22Rv1 (cell line): ENCODE measurements at regions not wholly inside any gene's neighbourhood (a gene's known extent, or its start where the extent isn't known, plus 50 kb on each side); places are given as distances from the start of the nearest gene placed in this dataset.
"Not testable (repeated sequence)": the region's sequence is repeated elsewhere in the genome, so short reads cannot be mapped to it uniquely, and the experiment has no call there.

Source experiments
- H3K27ac ChIP-seq: fragments of 450-650 bp; 2 replicates; pipeline ENCODE4 v1.5.1; 2017
- ZFX ChIP-seq: fragments of 450-650 bp; IDR thresholded peaks from 2 replicates; pipeline ENCODE4 v1.6.1; 2017; ENCODE audit warnings: antibody characterized with exemption, borderline replicate concordance
- TF ChIP-seq, protein P1 (sequence below): fragments of 450-650 bp; IDR thresholded peaks from 2 replicates; pipeline ENCODE4 v1.5.1; 2017; ENCODE audit warnings: mild to moderate bottlenecking

DNA sequence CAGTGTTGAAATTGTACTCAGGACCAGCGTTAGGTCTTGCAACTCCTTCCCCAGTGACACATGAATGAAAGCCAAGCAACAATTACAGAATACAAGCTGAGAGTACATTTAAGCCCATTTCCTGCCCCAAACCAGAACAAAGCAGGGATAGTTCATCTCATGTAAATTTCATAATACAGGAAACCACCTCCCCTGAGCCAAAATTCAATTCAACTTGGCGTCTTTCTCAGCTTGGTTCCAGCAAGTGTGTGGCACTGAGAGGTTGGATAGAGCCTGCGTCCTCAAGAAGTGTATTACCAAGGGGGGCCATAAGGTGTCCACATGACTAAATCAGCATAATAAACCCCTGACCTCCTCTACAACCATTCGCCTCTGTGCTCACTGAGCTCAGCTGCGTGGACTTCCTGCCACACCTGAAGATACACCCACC lies 278.9 kb upstream of the CRY1 start:
- no peak overlapping the region for H3K27ac ChIP-seq
- TF ChIP-seq, protein P1, sequence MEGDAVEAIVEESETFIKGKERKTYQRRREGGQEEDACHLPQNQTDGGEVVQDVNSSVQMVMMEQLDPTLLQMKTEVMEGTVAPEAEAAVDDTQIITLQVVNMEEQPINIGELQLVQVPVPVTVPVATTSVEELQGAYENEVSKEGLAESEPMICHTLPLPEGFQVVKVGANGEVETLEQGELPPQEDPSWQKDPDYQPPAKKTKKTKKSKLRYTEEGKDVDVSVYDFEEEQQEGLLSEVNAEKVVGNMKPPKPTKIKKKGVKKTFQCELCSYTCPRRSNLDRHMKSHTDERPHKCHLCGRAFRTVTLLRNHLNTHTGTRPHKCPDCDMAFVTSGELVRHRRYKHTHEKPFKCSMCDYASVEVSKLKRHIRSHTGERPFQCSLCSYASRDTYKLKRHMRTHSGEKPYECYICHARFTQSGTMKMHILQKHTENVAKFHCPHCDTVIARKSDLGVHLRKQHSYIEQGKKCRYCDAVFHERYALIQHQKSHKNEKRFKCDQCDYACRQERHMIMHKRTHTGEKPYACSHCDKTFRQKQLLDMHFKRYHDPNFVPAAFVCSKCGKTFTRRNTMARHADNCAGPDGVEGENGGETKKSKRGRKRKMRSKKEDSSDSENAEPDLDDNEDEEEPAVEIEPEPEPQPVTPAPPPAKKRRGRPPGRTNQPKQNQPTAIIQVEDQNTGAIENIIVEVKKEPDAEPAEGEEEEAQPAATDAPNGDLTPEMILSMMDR, result no peak
- no peak for TF ChIP-seq ZFX

DNA sequence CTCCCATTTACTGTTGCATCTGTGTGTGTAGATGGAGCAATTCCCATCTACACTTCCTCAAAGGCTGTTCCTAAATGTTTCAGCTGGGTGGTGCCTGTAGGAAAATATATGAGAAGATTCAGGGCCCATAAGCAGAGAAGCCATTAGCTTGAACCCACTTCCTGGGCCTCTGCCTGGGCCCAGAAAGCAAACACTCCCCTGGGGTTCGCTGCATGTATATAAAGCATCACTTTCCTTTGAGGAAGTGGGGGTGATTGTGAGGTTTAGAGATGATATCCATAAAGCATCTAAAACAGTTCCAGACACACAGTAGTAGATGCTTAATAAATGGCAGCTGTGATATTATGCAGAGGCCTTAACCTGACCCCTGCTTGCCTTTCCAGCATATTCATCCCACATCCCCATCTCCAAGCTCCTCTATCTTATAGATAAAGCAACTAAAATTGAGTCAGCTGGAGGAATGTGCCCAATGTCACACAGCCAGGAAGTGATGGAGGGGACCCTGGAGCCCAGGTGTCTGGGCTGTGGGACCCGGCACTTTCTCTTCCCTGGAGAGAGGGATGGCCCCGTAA lies 280.0 kb upstream of the CRY1 start:
- TF ChIP-seq ZFX, result no peak
- TF ChIP-seq, protein P1, result no peak
- no peak overlapping the region for H3K27ac ChIP-seq

DNA sequence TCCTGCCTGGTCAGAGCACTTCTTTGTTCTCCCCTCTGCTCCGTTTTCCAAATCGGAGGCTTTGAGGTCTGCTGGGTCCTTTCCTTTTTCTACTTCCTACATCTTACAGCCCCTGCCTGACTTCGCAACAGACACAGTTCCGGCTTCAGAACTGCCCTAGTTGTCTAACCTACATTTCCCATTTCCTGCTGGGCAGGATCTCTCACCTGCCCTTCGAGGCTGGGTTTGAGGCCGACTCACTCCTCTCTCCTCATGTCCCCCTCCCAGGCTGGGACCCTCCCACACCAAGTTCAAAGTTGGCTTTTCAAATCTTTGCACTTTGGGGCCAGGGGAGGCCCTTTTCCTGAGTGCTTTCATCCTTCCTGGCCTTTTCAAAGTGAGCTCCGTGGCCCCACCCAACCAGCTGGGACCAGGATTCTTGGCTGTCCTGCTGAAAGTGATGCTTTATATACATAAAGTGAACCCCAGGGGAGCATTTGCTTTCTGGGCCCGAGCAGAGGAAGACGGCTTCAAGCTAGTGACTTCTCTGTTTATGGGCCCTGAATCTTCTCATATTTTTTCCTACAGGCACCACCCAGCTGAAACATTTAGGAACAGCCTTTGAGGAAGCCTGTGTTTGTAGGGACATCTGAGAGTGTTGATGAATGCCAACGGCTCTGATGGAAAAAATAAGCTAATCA lies 281.0 kb upstream of the CRY1 start:
- no peak overlapping the region for H3K27ac ChIP-seq
- TF ChIP-seq, protein P1, result no peak
- TF ChIP-seq ZFX, result no peak

DNA sequence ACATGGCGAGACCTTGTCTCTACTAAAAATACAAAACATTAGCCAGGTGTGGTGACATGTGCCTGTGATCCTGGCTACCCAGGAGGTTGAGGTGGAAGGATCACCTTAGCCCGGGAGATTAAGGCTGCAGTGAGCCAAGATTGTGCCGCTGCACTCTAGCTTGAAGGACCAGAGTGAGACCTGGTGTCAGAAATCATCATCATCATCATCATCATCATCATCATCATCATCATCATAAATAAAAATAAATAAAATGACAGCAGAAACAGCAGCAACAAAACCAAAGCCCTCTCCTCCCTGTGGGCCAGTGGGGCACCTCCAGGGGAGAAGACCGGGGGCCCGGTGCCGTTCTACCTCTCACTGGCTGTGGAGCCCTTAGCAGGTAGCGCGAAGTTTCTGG lies 281.9 kb upstream of the CRY1 start:
- H3K27ac ChIP-seq, result no peak overlapping the region
- TF ChIP-seq ZFX, result no peak
- TF ChIP-seq, protein P1, result no peak

DNA sequence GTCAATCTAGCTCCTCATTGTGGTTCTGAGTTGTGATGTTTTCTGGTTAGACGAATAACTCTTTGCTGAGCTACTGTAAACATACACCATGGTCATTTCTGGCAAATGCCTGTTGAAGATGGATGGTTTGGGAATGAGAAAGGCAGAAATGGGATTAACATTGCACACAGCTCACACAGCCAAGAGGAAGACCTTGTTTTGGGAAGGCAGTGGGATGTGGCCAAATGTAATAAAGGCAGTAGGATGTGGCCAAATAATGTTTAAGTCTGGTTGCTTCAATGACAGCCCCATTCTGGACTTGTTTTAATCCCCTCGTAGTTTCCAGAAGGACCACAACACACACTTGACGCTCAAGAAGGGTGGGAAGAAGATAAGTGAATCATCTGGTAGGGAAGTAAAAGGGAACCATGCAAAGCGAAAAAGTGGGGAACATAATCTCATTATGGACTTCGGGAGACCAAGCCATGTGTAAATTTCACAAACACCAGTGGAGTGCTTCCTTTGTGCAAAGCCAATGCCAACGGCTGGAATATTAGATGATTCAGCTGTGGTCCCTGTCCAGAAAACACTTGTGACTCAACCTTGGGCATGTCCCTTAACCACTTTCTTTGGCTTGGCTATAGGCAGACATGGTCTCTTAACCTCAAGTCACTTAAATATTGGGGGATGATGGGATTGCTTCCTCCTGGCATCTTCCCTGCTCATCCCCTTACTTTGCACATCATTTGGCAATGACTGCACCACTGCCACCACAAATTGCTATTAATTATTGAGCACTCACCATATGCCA lies 284.4 kb upstream of the CRY1 start:
- H3K27ac ChIP-seq, result no peak overlapping the region
- TF ChIP-seq, protein P1, result no peak
- TF ChIP-seq ZFX, result no peak

DNA sequence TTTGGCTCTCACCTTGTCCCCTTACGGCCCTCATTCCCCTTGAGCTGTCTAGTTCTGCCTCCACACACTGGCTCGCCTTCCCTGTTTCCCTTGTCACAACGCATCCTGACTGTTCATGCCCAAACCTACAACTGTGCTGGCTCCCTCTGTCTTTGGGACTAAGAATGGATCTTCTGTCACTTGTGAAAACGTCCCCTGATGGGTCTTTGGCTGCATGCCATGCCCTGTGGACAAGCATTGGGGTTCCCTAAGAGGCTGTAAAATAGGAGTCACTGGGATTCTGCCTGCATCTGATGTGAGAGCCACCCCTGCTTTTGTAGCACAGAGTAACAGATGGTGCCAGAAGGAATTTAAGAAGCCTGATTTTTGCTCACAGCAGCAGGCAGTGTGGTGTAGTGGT lies 285.3 kb upstream of the CRY1 start:
- H3K27ac ChIP-seq, result no peak overlapping the region
- TF ChIP-seq, protein P1, result no peak
- TF ChIP-seq ZFX, result no peak

DNA sequence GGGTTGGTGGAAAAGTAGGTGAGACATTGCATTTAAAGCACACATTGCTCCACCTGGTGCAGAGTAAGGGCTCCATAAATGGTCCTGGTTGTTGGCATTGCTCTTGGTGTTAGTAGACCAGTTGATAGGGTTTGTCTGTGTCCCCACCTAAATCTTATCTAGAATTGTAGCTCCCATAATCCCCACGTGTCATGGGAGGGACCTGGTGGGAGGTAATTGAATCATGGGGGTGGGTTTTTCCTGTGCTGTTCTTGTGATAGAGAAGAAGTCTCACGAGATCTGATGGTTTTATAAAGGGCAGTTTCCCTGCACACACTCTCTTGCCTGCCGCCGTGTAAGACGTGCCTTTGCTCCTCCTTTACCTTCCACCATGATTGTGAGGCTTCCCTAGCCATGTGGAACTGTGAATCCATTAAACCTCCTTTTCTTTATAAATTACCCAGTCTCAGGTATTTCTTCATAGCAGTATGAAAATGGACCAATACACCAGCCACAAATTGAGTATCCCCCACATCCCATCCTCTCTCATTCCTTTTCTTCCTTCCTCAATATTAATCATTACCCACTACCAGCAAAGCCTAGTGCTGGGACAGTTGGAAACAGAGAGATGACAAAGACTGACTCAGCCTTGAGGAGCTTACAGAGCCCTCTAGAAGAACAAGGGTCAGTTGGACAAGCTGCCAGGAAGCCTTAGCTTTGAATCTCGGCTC lies 285.9 kb upstream of the CRY1 start:
- H3K27ac ChIP-seq, result not testable (repeated sequence)
